NCI-H748 (cell line): ENCODE measurements at regions not wholly inside any gene's neighbourhood (a gene's known extent, or its start where the extent isn't known, plus 50 kb on each side); places are given as distances from the start of the nearest gene placed in this dataset.
"Not testable (repeated sequence)": the region's sequence is repeated elsewhere in the genome, so short reads cannot be mapped to it uniquely, and the experiment has no call there.

Source experiments
- DNase-seq: peaks from one replicate; lab custom pipeline; 2025; ENCODE audit not compliant: unreplicated experiment; lab: John Stamatoyannopoulos, UW

GRCh38 chr7:6882321-6882721, 56.2 kb upstream of the CCZ1B start:
- DNase-seq, result not testable (repeated sequence)

GRCh38 chr7:6883756-6884155, 57.7 kb upstream of the CCZ1B start:
- DNase-seq, result not testable (repeated sequence)

GRCh38 chr7:6886198-6886597, 60.1 kb upstream of the CCZ1B start:
- no peak for DNase-seq

- DNase-seq, result not testable (repeated sequence)
Observed at GRCh38 chr7:6888267-6889045, 62.4 kb upstream of the CCZ1B start.

GRCh38 chr7:6889252-6889812, 63.3 kb upstream of the CCZ1B start:
- no peak for DNase-seq

- peak; percentile 77 for DNase-seq
Observed at GRCh38 chr7:6902097-6902518, 76.0 kb upstream of the CCZ1B start.

- not testable (repeated sequence) for DNase-seq
Observed at GRCh38 chr7:6903289-6903688, 77.2 kb upstream of the CCZ1B start.

GRCh38 chr7:6903792-6904191, 77.7 kb upstream of the CCZ1B start:
- not testable (repeated sequence) for DNase-seq

GRCh38 chr7:6917258-6917657, 91.2 kb upstream of the CCZ1B start:
- DNase-seq, result peak; percentile 94

- DNase-seq, result not testable (repeated sequence)
Observed at GRCh38 chr7:6919169-6919568, 93.1 kb upstream of the CCZ1B start.

- DNase-seq, result not testable (repeated sequence)
Observed at GRCh38 chr7:6924523-6924922, 98.4 kb upstream of the CCZ1B start.

GRCh38 chr7:6926193-6927174, 100.4 kb upstream of the CCZ1B start:
- DNase-seq, result not testable (repeated sequence)

GRCh38 chr7:6927643-6928042, 101.6 kb upstream of the CCZ1B start:
- not testable (repeated sequence) for DNase-seq

- not testable (repeated sequence) for DNase-seq
Observed at GRCh38 chr7:6929588-6929987, 103.5 kb upstream of the CCZ1B start.

GRCh38 chr7:6930081-6930635, 104.1 kb upstream of the CCZ1B start:
- not testable (repeated sequence) for DNase-seq

- DNase-seq, result not testable (repeated sequence)
Observed at GRCh38 chr7:6930787-6931186, 104.7 kb upstream of the CCZ1B start.

GRCh38 chr7:6931456-6931855, 105.4 kb upstream of the CCZ1B start:
- DNase-seq, result not testable (repeated sequence)

- DNase-seq, result not testable (repeated sequence)
Observed at GRCh38 chr7:6933954-6934632, 108.0 kb upstream of the CCZ1B start.

GRCh38 chr7:6934981-6935380, 108.9 kb upstream of the CCZ1B start:
- DNase-seq, result no peak

- not testable (repeated sequence) for DNase-seq
Observed at GRCh38 chr7:6936626-6937025, 110.6 kb upstream of the CCZ1B start.
